Hepatocyte (in vitro differentiated cells): ENCODE measurements at regions not wholly inside any gene's neighbourhood (a gene's known extent, or its start where the extent isn't known, plus 50 kb on each side); places are given as distances from the start of the nearest gene placed in this dataset.
"Not testable (repeated sequence)": the region's sequence is repeated elsewhere in the genome, so short reads cannot be mapped to it uniquely, and the experiment has no call there.

Experiments used
- EZH2 ChIP-seq: fragments of 200-600 bp; sonication (generic); IDR thresholded peaks from 2 replicates; pipeline ENCODE4 v1.6.1; 2016; ENCODE audit warnings: antibody characterized with exemption, mild to moderate bottlenecking, borderline replicate concordance
- TF ChIP-seq, protein P1 (sequence below): fragments of 200-600 bp; sonication (generic); IDR thresholded peaks from 2 replicates; pipeline ENCODE4 v1.5.1; 2016; ENCODE audit warnings: antibody characterized with exemption, mild to moderate bottlenecking; ENCODE audit not compliant: poor library complexity

DNA sequence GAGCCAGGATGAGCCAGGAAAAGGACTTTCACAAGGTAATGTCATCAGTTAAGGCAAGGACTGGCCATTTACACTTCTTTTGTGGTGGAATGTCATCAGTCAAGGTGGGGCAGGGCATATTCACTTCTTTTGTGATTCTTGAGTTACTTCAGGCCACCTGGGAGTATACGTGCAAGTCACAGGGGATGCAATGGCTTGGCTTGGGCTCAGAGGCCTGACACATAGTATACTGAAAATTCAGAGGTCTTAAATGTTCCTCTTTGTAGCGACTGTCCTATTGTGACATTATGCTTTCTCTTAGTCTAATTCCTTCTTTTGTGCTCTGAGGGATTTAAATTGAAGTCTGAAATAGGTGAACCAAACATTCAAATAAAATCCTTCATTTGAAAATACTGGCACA, 121.8 kb upstream of the TFPI start:
- TF ChIP-seq, protein P1, sequence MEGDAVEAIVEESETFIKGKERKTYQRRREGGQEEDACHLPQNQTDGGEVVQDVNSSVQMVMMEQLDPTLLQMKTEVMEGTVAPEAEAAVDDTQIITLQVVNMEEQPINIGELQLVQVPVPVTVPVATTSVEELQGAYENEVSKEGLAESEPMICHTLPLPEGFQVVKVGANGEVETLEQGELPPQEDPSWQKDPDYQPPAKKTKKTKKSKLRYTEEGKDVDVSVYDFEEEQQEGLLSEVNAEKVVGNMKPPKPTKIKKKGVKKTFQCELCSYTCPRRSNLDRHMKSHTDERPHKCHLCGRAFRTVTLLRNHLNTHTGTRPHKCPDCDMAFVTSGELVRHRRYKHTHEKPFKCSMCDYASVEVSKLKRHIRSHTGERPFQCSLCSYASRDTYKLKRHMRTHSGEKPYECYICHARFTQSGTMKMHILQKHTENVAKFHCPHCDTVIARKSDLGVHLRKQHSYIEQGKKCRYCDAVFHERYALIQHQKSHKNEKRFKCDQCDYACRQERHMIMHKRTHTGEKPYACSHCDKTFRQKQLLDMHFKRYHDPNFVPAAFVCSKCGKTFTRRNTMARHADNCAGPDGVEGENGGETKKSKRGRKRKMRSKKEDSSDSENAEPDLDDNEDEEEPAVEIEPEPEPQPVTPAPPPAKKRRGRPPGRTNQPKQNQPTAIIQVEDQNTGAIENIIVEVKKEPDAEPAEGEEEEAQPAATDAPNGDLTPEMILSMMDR, result not testable (repeated sequence)
- not testable (repeated sequence) for TF ChIP-seq EZH2
